HepG2 (cell line): ENCODE measurements at regions not wholly inside any gene's neighbourhood (a gene's known extent, or its start where the extent isn't known, plus 50 kb on each side); places are given as distances from the start of the nearest gene placed in this dataset.

Experiments
- ATAC-seq: fragments of 200-7000 bp; cut with Tn5 transposase; 3 replicates; pipeline ENCODE4 v1.9.1; 2020; ENCODE audit warnings: mild to moderate bottlenecking, moderate library complexity
- BruUV-seq: library from RNA; stranded (reverse); fragments of 400-500 nt; replicated peaks from 2 replicates; lab custom pipeline; 2021; lab: Mats Ljungman, UMichigan
- CTCF ChIA-PET: fragments of 300-600 bp; formaldehyde crosslinking; extraction: SDS; loops from one replicate; lab custom pipeline; 2021; ENCODE audit warnings: low total read pairs, inconsistent platforms, low intra/inter-chr PET ratio; lab: Yijun Ruan, JAX
- POLR2A ChIA-PET: fragments of 350-600 bp; sonication (Branson Sonifier 250); formaldehyde crosslinking; loops from one replicate; lab custom pipeline; 2020; ENCODE audit warnings: antibody characterized with exemption, inconsistent platforms; lab: Yijun Ruan, JAX
- DNase-seq: peaks from one replicate; pipeline ENCODE4 v3.0.0-alpha.2; 2015; ENCODE audit warnings: low spot score
- FAIRE-seq: peaks from 3 replicates; lab custom pipeline; 2011; peaks lifted over from hg19 to GRCh38; lab: Jason Lieb, UNC
- H2AFZ ChIP-seq: one replicate; pipeline ENCODE4 v1.6.1; 2011; ENCODE audit warnings: low read length, inconsistent platforms
- H3K27ac ChIP-seq: fragments of 300-600 bp; 3 replicates; pipeline ENCODE4 v1.8.0; 2011; ENCODE audit warnings: mixed run types, mild to moderate bottlenecking, mixed read lengths, low read length, inconsistent platforms; ENCODE audit not compliant: insufficient read depth; ENCODE audit errors: extremely low read length
- H3K27me3 ChIP-seq, 2 experiments: fragments of 200-600 bp in 1 of 2; 2 replicates in 1 of 2; 3 replicates in 1 of 2; pipeline versions ENCODE4 v1.6.0 to v1.8.0; 2011; ENCODE audit warnings: low read length in 2 of 2, mild to moderate bottlenecking in 2 of 2, moderate library complexity in 2 of 2, inconsistent platforms in 1 of 2; ENCODE audit not compliant: insufficient read depth in 2 of 2, control insufficient read depth in 1 of 2
- H3K36me3 ChIP-seq, 2 experiments: fragments of 200-600 bp in 1 of 2; replicated peaks in 1 of 2; 2 replicates in 1 of 2; 3 replicates in 1 of 2; pipeline versions ENCODE4 v1.5.1 to v1.8.0; 2011; ENCODE audit warnings: low read length in 2 of 2, inconsistent platforms in 1 of 2; ENCODE audit not compliant: insufficient read depth in 2 of 2, control insufficient read depth in 1 of 2
- H3K4me1 ChIP-seq: 2 replicates; pipeline ENCODE4 v1.5.1; 2012; ENCODE audit warnings: low read length, inconsistent platforms; ENCODE audit not compliant: insufficient read depth
- H3K4me2 ChIP-seq: 2 replicates; pipeline ENCODE4 v1.6.0; 2011; ENCODE audit warnings: low read depth, low read length, inconsistent platforms
- H3K4me3 ChIP-seq, 3 experiments: fragments of 200-600 bp in 1 of 3; sonication (generic), shearing (Covaris generic) in 1 of 3; replicated peaks in 1 of 3; 2 replicates each; pipeline ENCODE4 v1.5.1; 2011 to 2016; ENCODE audit warnings: low read length in 3 of 3, inconsistent platforms in 2 of 3, low read depth in 2 of 3, mild to moderate bottlenecking in 2 of 3, control low read depth in 1 of 3, mixed read lengths in 1 of 3; ENCODE audit not compliant: insufficient read depth in 1 of 3
- H3K79me2 ChIP-seq: one replicate; pipeline ENCODE4 v1.6.1; 2011; ENCODE audit warnings: low read length, inconsistent platforms; ENCODE audit not compliant: insufficient read depth
- H3K9ac ChIP-seq: 2 replicates; pipeline ENCODE4 v1.6.0; 2011; ENCODE audit warnings: mild to moderate bottlenecking, low read depth, low read length, inconsistent platforms; ENCODE audit not compliant: insufficient read depth
- H3K9me3 ChIP-seq: 2 replicates; pipeline ENCODE4 v1.5.1; 2012; ENCODE audit warnings: mild to moderate bottlenecking, low read length
- H4K20me1 ChIP-seq: 2 replicates; pipeline ENCODE4 v1.6.0; 2011; ENCODE audit warnings: inconsistent platforms, mild to moderate bottlenecking, low read length, moderate library complexity; ENCODE audit not compliant: insufficient read depth
- AGO1 ChIP-seq: fragments of 200-400 bp; formaldehyde crosslinking; IDR thresholded peaks from 2 replicates; pipeline ENCODE4 v1.6.1; 2017; ENCODE audit warnings: mild to moderate bottlenecking, low read depth, low read length, moderate library complexity; ENCODE audit not compliant: poor library complexity, severe bottlenecking
- ARNTL ChIP-seq: sonication (generic); formaldehyde crosslinking; IDR thresholded peaks from 2 replicates; pipeline ENCODE4 v1.4.0; 2020; ENCODE audit warnings: mild to moderate bottlenecking, missing genetic modification reagents
- CHD4 ChIP-seq: fragments of 200-600 bp; sonication (generic); IDR thresholded peaks from 2 replicates; pipeline ENCODE4 v1.7.0; 2017; ENCODE audit warnings: mild to moderate bottlenecking, low read length, borderline replicate concordance
- GLI4 ChIP-seq: sonication (generic); formaldehyde crosslinking; IDR thresholded peaks from 2 replicates; pipeline ENCODE4 v1.5.1; 2020; ENCODE audit warnings: missing genetic modification reagents, mild to moderate bottlenecking, moderate library complexity, borderline replicate concordance
- HCFC1 ChIP-seq: fragments of 150-350 bp; IDR thresholded peaks from 2 replicates; pipeline ENCODE4 v1.6.1; 2014; ENCODE audit warnings: low read depth, low read length
- HNRNPK ChIP-seq: fragments of 200-400 bp; formaldehyde crosslinking; IDR thresholded peaks from 2 replicates; pipeline ENCODE4 v1.6.1; 2018; ENCODE audit warnings: low read length, low read depth, moderate library complexity, mild to moderate bottlenecking; ENCODE audit not compliant: poor library complexity, severe bottlenecking
- ISL2 ChIP-seq: sonication (generic); formaldehyde crosslinking; IDR thresholded peaks from 2 replicates; pipeline ENCODE4 v1.5.0; 2020; ENCODE audit warnings: missing genetic modification reagents
- MAZ ChIP-seq, 2 experiments: sonication (generic) in 1 of 2; formaldehyde crosslinking in 1 of 2; IDR thresholded peaks; 2 replicates each; pipeline versions ENCODE4 v1.5.0 to v1.6.1; 2012 to 2020; ENCODE audit warnings: low read depth in 2 of 2, mild to moderate bottlenecking in 2 of 2, borderline replicate concordance in 1 of 2, improper control_type of control experiment in 1 of 2, low read length in 1 of 2, missing genetic modification reagents in 1 of 2, moderate library complexity in 1 of 2
- NFRKB ChIP-seq: fragments of 450-650 bp; IDR thresholded peaks from 2 replicates; pipeline ENCODE4 v1.6.1; 2017
- NR2C2 ChIP-seq: sonication (generic); formaldehyde crosslinking; IDR thresholded peaks from 2 replicates; pipeline ENCODE4 v1.4.0; 2020; ENCODE audit warnings: missing genetic modification reagents, mild to moderate bottlenecking, moderate library complexity, borderline replicate concordance
- SSRP1 ChIP-seq: IDR thresholded peaks from 2 replicates; pipeline ENCODE4 v1.6.1; 2016; ENCODE audit warnings: control low read depth
- WGBS: methylation state at CpG from one replicate; pipeline ENCODE4 v1.1.6; 2017; ENCODE audit warnings: low lambda C conversion rate; 5-methylcytosine and 5-hydroxymethylcytosine counted together
- in situ Hi-C: cut with HindIII; loops from 2 replicates; pipeline ENCODE4 v1.10.0; 2017; ENCODE audit warnings: low pct_unique_long_range_greater_than_20kb; ENCODE audit not compliant: extremely low pct_ligation_motif_present
- intact Hi-C: fragments of 100-400 bp; cut with micrococcal nuclease; formaldehyde crosslinking; loops from one replicate; pipeline ENCODE4 v1.10.0; 2022; ENCODE audit not compliant: unreplicated experiment
- TF ChIP-seq, protein P1 (sequence below): sonication (generic); formaldehyde crosslinking; IDR thresholded peaks from 2 replicates; pipeline ENCODE4 v1.8.0; 2022; ENCODE audit warnings: mild to moderate bottlenecking, missing genetic modification reagents, borderline replicate concordance
- TF ChIP-seq, protein P2 (sequence below): sonication (generic); formaldehyde crosslinking; IDR thresholded peaks from 2 replicates; pipeline ENCODE4 v1.4.0; 2020; ENCODE audit warnings: missing genetic modification reagents
- TF ChIP-seq, protein P3 (sequence below): sonication (generic); formaldehyde crosslinking; IDR thresholded peaks from 2 replicates; pipeline ENCODE4 v1.4.0; 2020; ENCODE audit warnings: missing genetic modification reagents

DNA sequence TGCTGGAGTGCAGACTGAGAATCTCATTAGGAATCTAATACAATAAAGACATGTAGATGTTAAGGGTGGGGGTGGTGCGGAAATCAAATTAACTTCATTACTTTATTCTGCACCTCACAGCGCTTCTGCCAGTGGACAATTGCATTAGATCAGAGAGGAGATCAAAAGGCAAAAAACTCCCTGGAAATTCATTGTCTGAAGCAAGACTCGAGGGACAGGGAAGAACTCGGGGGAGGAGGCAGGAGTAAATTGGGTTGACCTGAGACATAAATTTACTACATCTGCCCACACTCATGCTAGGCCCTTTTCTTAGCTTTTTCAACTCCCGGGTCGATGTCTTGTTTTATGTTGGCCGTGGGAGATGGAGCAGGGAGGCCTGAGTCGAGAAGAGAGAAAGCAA lies 315.4 kb downstream of the SPATA17 start:
- Histone ChIP-seq H2AFZ (no peak overlapping the region), H3K27me3 (no peaks in the 10 kb centered on the region), H4K20me1 (no peaks in the 10 kb centered on the region), H3K9me3 (no peaks in the 10 kb centered on the region), H3K79me2 (no peaks in the 10 kb centered on the region), H3K9ac (no peak overlapping the region), H3K36me3 (no peaks in the 10 kb centered on the region), H3K4me1 (no peaks in the 10 kb centered on the region), H3K4me2 (no peak overlapping the region), H3K4me3 (no peak overlapping the region), H3K27ac (no peak overlapping the region)
- ChIA-PET CTCF (no interaction called here), POLR2A (no interaction called here)
- no peak for ATAC-seq
- intact Hi-C loops, result no loop called here
- no TSS peak for BruUV-seq
- TF ChIP-seq HNRNPK (no peak), ARNTL (no peak), MAZ (IDR thresholded peaks at IDR 0.05; ENCODE audit: borderline replicate concordance, low read depth, low read length) (no peak), MAZ (CRISPR knock-in tag; IDR thresholded peaks at IDR 0.05; ENCODE audit: low read depth) (no peak), SSRP1 (CRISPR knock-in tag) (no peak), CHD4 (no peak), HCFC1 (no peak), ISL2 (CRISPR knock-in tag) (no peak), GLI4 (CRISPR knock-in tag) (no peak), AGO1 (no peak), NR2C2 (CRISPR knock-in tag) (no peak), NFRKB (no peak)
- TF ChIP-seq, protein P1, sequence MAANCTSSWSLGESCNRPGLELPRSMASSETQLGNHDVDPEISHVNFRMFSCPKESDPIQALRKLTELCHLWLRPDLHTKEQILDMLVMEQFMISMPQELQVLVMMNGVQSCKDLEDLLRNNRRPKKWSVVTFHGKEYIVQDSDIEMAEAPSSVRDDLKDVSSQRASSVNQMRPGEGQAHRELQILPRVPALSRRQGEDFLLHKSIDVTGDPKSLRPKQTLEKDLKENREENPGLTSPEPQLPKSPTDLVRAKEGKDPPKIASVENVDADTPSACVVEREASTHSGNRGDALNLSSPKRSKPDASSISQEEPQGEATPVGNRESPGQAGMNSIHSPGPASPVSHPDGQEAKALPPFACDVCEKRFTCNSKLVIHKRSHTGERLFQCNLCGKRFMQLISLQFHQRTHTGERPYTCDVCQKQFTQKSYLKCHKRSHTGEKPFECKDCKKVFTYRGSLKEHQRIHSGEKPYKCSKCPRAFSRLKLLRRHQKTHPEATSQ, result no peak
- TF ChIP-seq, protein P2, sequence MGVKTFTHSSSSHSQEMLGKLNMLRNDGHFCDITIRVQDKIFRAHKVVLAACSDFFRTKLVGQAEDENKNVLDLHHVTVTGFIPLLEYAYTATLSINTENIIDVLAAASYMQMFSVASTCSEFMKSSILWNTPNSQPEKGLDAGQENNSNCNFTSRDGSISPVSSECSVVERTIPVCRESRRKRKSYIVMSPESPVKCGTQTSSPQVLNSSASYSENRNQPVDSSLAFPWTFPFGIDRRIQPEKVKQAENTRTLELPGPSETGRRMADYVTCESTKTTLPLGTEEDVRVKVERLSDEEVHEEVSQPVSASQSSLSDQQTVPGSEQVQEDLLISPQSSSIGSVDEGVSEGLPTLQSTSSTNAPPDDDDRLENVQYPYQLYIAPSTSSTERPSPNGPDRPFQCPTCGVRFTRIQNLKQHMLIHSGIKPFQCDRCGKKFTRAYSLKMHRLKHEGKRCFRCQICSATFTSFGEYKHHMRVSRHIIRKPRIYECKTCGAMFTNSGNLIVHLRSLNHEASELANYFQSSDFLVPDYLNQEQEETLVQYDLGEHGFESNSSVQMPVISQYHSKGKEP (CRISPR knock-in tag), result no peak
- TF ChIP-seq, protein P3, sequence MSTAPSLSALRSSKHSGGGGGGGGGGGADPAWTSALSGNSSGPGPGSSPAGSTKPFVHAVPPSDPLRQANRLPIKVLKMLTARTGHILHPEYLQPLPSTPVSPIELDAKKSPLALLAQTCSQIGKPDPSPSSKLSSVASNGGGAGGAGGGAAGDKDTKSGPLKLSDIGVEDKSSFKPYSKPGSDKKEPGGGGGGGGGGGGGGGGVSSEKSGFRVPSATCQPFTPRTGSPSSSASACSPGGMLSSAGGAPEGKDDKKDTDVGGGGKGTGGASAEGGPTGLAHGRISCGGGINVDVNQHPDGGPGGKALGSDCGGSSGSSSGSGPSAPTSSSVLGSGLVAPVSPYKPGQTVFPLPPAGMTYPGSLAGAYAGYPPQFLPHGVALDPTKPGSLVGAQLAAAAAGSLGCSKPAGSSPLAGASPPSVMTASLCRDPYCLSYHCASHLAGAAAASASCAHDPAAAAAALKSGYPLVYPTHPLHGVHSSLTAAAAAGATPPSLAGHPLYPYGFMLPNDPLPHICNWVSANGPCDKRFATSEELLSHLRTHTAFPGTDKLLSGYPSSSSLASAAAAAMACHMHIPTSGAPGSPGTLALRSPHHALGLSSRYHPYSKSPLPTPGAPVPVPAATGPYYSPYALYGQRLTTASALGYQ, result no peak
- WGBS, result 11% methylated on average over 8 of the region's 8 CpGs
- no peak for DNase-seq
- in situ Hi-C loops, result no loop called here
- no peak for FAIRE-seq
